IPS-18a (cell line): ENCODE measurements at regions not wholly inside any gene's neighbourhood (a gene's known extent, or its start where the extent isn't known, plus 50 kb on each side); places are given as distances from the start of the nearest gene placed in this dataset.
"Not testable (repeated sequence)": the region's sequence is repeated elsewhere in the genome, so short reads cannot be mapped to it uniquely, and the experiment has no call there.

Experiments
- H3K27ac ChIP-seq: one replicate; pipeline ENCODE4 v1.5.1; 2013; ENCODE audit warnings: low read length
- H3K27me3 ChIP-seq: one replicate; pipeline ENCODE4 v1.6.1; 2013; ENCODE audit warnings: mild to moderate bottlenecking, low read length; ENCODE audit not compliant: control insufficient read depth, insufficient read depth
- H3K36me3 ChIP-seq: one replicate; pipeline ENCODE4 v1.6.1; 2013; ENCODE audit warnings: low read depth, low read length; ENCODE audit not compliant: control insufficient read depth
- H3K4me1 ChIP-seq: one replicate; pipeline ENCODE4 v1.6.1; 2013; ENCODE audit warnings: low read depth, low read length; ENCODE audit not compliant: control insufficient read depth
- H3K4me3 ChIP-seq: one replicate; pipeline ENCODE4 v1.5.1; 2013; ENCODE audit warnings: low read length
- H3K9ac ChIP-seq: one replicate; pipeline ENCODE4 v1.6.1; 2013; ENCODE audit warnings: mild to moderate bottlenecking, low read length, moderate library complexity
- H3K9me3 ChIP-seq: one replicate; pipeline ENCODE4 v1.6.1; 2013; ENCODE audit warnings: low read depth, low read length; ENCODE audit not compliant: control insufficient read depth

- H3K9me3 ChIP-seq: no peaks in the 10 kb centered on the region
- H3K4me1 ChIP-seq: no peaks in the 10 kb centered on the region
- no peak overlapping the region for H3K4me3 ChIP-seq
- H3K36me3 ChIP-seq: no peaks in the 10 kb centered on the region
- H3K27me3 ChIP-seq: no peaks in the 10 kb centered on the region
- no peak overlapping the region for H3K27ac ChIP-seq
- no peak overlapping the region for H3K9ac ChIP-seq
These were observed 222.4 kb downstream of the ANTXR2 start for GRCh38 chr4:79850626-79851025.

- H3K27me3 ChIP-seq: no peaks in the 10 kb centered on the region
- H3K36me3 ChIP-seq: no peaks in the 10 kb centered on the region
- no peak overlapping the region for H3K9ac ChIP-seq
- H3K4me1 ChIP-seq: no peaks in the 10 kb centered on the region
- no peak overlapping the region for H3K27ac ChIP-seq
- H3K9me3 ChIP-seq: no peaks in the 10 kb centered on the region
- no peak overlapping the region for H3K4me3 ChIP-seq
These were observed 224.7 kb downstream of the ANTXR2 start for GRCh38 chr4:79848329-79848728.

- H3K4me1 ChIP-seq: no peaks in the 10 kb centered on the region
- H3K9ac ChIP-seq: no peak overlapping the region
- H3K9me3 ChIP-seq: no peaks in the 10 kb centered on the region
- H3K4me3 ChIP-seq: no peak overlapping the region
- no peaks in the 10 kb centered on the region for H3K27me3 ChIP-seq
- H3K36me3 ChIP-seq: no peaks in the 10 kb centered on the region
- H3K27ac ChIP-seq: no peak overlapping the region
These were observed 225.6 kb downstream of the ANTXR2 start for GRCh38 chr4:79847411-79847810.

- H3K4me1 ChIP-seq: no peaks in the 10 kb centered on the region
- no peaks in the 10 kb centered on the region for H3K36me3 ChIP-seq
- no peak overlapping the region for H3K4me3 ChIP-seq
- no peak overlapping the region for H3K9ac ChIP-seq
- H3K9me3 ChIP-seq: peaks cover 6% of the 10 kb centered on the region
- no peaks in the 10 kb centered on the region for H3K27me3 ChIP-seq
- no peak overlapping the region for H3K27ac ChIP-seq
These were observed 230.9 kb downstream of the ANTXR2 start for GRCh38 chr4:79842162-79842561.

GRCh38 chr4:79833857-79834256, 239.2 kb downstream of the ANTXR2 start:
- Histone ChIP-seq H3K36me3 (no peaks in the 10 kb centered on the region), H3K9me3 (no peaks in the 10 kb centered on the region)

GRCh38 chr4:79831701-79832514, 241.1 kb downstream of the ANTXR2 start:
- Histone ChIP-seq H3K9ac (no peak overlapping the region), H3K27ac (no peak overlapping the region), H3K36me3 (no peaks in the 10 kb centered on the region), H3K4me1 (no peaks in the 10 kb centered on the region), H3K4me3 (no peak overlapping the region), H3K27me3 (no peaks in the 10 kb centered on the region), H3K9me3 (no peaks in the 10 kb centered on the region)

More at GRCh38 chr4:79833857-79834256, 239.2 kb downstream of the ANTXR2 start:
- Histone ChIP-seq H3K4me3 (no peak overlapping the region), H3K27ac (no peak overlapping the region), H3K27me3 (no peaks in the 10 kb centered on the region), H3K4me1 (no peaks in the 10 kb centered on the region), H3K9ac (no peak overlapping the region)

- H3K27ac ChIP-seq: no peak overlapping the region
- H3K9ac ChIP-seq: no peak overlapping the region
- H3K9me3 ChIP-seq: no peaks in the 10 kb centered on the region
- H3K36me3 ChIP-seq: no peaks in the 10 kb centered on the region
- no peaks in the 10 kb centered on the region for H3K27me3 ChIP-seq
- no peaks in the 10 kb centered on the region for H3K4me1 ChIP-seq
- no peak overlapping the region for H3K4me3 ChIP-seq
These were observed 241.9 kb downstream of the ANTXR2 start for GRCh38 chr4:79831119-79831528.

GRCh38 chr4:79827283-79827682, 245.7 kb downstream of the ANTXR2 start:
- H3K9ac ChIP-seq: no peak overlapping the region
- no peaks in the 10 kb centered on the region for H3K9me3 ChIP-seq
- peaks cover 2% of the 10 kb centered on the region for H3K4me1 ChIP-seq
- no peaks in the 10 kb centered on the region for H3K36me3 ChIP-seq
- H3K4me3 ChIP-seq: no peak overlapping the region
- H3K27me3 ChIP-seq: no peaks in the 10 kb centered on the region
- H3K27ac ChIP-seq: no peak overlapping the region

GRCh38 chr4:79823148-79823763, 249.8 kb downstream of the ANTXR2 start:
- Histone ChIP-seq H3K36me3 (no peaks in the 10 kb centered on the region), H3K9me3 (no peaks in the 10 kb centered on the region), H3K27ac (no peak overlapping the region), H3K27me3 (no peaks in the 10 kb centered on the region), H3K4me1 (peaks cover 2% of the 10 kb centered on the region), H3K9ac (no peak overlapping the region), H3K4me3 (no peak overlapping the region)

- Histone ChIP-seq H3K9me3 (no peaks in the 10 kb centered on the region), H3K36me3 (no peaks in the 10 kb centered on the region), H3K27ac (no peak overlapping the region), H3K27me3 (no peaks in the 10 kb centered on the region), H3K4me1 (peaks cover 2% of the 10 kb centered on the region), H3K9ac (no peak overlapping the region), H3K4me3 (no peak overlapping the region)
These were observed 252.6 kb downstream of the ANTXR2 start for GRCh38 chr4:79820427-79820826.

GRCh38 chr4:79807933-79808332, 265.1 kb downstream of the ANTXR2 start:
- H3K9ac ChIP-seq, H3K27me3 ChIP-seq, H3K4me1 ChIP-seq, H3K27ac ChIP-seq, H3K4me3 ChIP-seq, H3K36me3 ChIP-seq, H3K9me3 ChIP-seq: not testable (repeated sequence)

GRCh38 chr4:79798047-79798446, 275.0 kb downstream of the ANTXR2 start:
- peaks cover 4% of the 10 kb centered on the region for H3K9me3 ChIP-seq
- no peaks in the 10 kb centered on the region for H3K27me3 ChIP-seq
- no peaks in the 10 kb centered on the region for H3K4me1 ChIP-seq
- no peak overlapping the region for H3K4me3 ChIP-seq
- no peak overlapping the region for H3K27ac ChIP-seq
- no peaks in the 10 kb centered on the region for H3K36me3 ChIP-seq
- no peak overlapping the region for H3K9ac ChIP-seq
